Uterus (tissue), 2 donors: ENCODE measurements at regions not wholly inside any gene's neighbourhood (a gene's known extent, or its start where the extent isn't known, plus 50 kb on each side); places are given as distances from the start of the nearest gene placed in this dataset.

ENCODE experiments used
- POLR2A ChIP-seq, 2 donors: fragments of 450-650 bp; IDR thresholded peaks; one replicate each; pipeline ENCODE4 v1.6.1; 2016; ENCODE audit warnings: antibody characterized with exemption in 2 of 2, mild to moderate bottlenecking in 1 of 2, moderate library complexity in 1 of 2
- TF ChIP-seq, protein P1 (sequence below), 4 experiments: fragments of 200-600 bp in 2 of 4; fragments of 450-650 bp in 2 of 4; sonication (generic) in 2 of 4; IDR thresholded peaks; one replicate each; pipeline ENCODE4 v1.5.1; 2016 to 2019; ENCODE audit warnings: antibody characterized with exemption in 4 of 4, mild to moderate bottlenecking in 2 of 4, moderate library complexity in 1 of 4

DNA sequence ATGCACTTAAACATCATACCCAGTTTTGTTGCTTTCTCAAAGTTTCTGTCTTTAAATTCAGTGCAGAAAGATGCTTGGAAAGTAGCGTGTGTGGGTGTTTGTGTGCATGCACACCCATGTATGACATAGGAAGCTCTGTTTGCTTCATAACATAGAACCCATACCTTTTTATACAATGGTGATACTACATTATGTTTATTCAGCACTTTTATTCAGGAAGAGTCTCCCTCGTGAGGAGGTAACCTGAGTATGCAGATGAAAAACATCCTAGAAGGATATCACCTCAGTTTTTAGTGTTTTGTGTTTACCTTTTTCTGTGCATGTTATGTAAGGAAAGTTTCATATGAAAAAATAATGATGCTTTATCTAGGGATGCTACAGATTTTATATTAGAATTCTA lies 111.2 kb downstream of the SST start:
- TF ChIP-seq, protein P1, sequence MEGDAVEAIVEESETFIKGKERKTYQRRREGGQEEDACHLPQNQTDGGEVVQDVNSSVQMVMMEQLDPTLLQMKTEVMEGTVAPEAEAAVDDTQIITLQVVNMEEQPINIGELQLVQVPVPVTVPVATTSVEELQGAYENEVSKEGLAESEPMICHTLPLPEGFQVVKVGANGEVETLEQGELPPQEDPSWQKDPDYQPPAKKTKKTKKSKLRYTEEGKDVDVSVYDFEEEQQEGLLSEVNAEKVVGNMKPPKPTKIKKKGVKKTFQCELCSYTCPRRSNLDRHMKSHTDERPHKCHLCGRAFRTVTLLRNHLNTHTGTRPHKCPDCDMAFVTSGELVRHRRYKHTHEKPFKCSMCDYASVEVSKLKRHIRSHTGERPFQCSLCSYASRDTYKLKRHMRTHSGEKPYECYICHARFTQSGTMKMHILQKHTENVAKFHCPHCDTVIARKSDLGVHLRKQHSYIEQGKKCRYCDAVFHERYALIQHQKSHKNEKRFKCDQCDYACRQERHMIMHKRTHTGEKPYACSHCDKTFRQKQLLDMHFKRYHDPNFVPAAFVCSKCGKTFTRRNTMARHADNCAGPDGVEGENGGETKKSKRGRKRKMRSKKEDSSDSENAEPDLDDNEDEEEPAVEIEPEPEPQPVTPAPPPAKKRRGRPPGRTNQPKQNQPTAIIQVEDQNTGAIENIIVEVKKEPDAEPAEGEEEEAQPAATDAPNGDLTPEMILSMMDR (IDR thresholded peaks at IDR 0.05), result no peak
- no peak for TF ChIP-seq POLR2A (IDR thresholded peaks at IDR 0.05)
